CD4-positive, alpha-beta T cell treated with Interleukin-4 for 1 hour (primary cell): ENCODE measurements at regions not wholly inside any gene's neighbourhood (a gene's known extent, or its start where the extent isn't known, plus 50 kb on each side); places are given as distances from the start of the nearest gene placed in this dataset.
"Not testable (repeated sequence)": the region's sequence is repeated elsewhere in the genome, so short reads cannot be mapped to it uniquely, and the experiment has no call there.

Experiments
- DNase-seq, 2 donors: peaks; one replicate each; pipeline ENCODE4 v3.0.0-alpha.2; 2020 to 2022

DNA sequence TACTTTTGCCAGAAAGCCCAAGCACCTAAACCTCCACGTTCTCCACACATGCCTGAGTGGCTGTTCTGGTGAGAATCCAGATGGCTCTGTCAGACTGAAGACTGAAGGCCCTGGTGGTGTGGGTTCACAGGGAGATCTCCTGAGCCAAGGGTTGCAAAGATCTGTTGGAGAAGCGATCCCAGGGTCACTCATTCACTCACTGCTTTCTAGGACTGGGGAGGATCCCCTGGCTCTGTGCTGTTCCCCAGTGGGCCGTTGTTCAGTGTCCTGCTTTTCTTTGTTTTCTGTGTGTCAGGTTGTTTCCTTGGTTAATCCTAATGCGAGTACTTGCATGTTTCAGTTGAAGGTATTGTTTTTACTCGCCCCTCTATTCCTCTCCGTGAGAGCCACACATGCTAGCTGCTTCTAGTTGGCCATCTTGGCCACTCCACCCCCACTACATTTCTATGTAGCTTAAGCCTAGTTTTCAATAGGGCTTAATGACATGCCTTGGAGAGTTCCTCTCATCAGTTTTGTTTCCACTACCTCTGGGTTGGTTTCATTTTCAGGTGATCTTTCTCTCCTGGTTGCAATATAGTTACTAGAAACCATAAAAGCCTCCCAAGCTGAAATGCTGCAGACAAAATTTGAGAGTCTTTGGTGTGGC, 144.5 kb upstream of the SLC38A2 start:
- peak in 1 of 2 donors; percentile 5 for DNase-seq

GRCh38 chr12:46516238-46516932, 143.8 kb upstream of the SLC38A2 start:
- DNase-seq = no peak

- no peak for DNase-seq
These were observed 143.3 kb upstream of the SLC38A2 start for GRCh38 chr12:46515829-46516228.

DNA sequence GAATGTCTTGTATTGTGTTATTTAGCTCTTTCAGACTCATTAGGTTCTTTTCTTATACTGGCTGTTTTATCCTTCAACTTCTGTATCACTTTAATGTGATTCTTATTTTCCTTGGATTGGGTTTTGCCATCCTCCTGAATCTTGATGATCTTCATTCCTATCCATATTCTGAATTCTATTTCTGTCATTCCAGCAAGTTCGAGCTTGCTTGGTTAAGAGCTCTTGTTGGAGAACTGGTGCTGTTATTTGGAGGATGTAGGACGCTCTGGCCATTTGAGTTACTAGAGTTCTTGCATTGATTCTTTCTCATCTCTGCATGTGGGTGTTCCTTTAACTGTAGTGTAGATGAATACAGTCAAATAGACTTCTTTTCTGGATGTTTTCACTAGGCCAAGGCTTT, 142.3 kb upstream of the SLC38A2 start:
- no peak for DNase-seq

DNA sequence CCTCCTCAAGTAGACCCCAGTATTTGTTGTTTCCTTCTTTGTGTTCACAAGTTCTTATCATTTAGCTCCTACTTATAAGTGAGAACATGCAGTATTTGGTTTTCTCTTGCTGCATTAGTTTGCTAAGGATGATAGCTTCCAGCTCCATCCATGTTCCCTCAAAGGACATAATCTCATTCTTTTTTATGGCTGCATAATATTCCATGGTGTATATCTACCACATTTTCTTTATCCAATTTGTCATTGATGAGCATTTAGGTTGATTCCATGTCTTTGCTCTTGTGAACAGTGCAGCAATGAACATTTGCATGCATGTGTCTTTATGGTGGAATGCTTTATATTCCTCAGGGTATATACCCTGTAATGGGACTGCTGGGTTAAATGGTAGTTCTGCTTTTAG, 137.7 kb upstream of the SLC38A2 start:
- not testable (repeated sequence) for DNase-seq

DNA sequence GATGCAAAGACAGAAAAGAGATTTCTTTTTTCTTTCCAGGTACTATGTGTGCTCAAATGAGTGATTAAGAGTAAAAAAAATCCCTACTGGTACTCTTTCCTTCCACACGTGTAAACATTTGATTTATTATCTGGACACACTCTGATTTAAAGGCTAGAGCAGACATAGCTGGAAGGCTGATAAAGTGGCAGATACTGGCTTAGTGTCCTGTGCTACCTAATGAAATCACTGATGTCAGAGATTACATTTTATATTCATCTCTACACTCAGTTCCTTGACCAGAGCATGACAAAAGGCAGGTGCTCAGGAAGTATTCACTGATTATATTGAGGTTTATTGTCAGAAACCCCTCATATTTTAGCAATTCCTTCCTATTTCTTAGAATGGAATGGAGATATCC, 136.6 kb upstream of the SLC38A2 start:
- no peak for DNase-seq

DNA sequence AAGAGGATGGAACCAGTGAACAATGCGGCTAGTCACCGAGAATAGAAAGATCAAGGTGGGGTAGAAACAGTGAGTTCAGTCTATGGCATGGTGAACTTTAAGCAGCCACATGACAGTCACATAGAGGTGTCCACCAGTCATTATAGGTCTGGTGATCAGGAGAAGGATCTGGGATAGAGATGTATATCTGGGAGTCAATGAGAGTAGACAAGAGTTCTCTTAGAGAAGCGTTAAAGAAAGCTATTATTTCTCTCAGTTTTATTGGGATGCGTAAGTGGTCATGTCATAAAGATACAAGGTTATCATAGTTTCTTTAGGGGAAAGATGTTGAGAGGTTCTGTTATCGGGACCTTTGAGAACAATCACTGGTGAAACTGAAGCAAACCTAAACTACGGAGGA, 136.1 kb upstream of the SLC38A2 start:
- DNase-seq = no peak

- no peak for DNase-seq
These were observed 135.2 kb upstream of the SLC38A2 start for GRCh38 chr12:46507766-46508165.

DNA sequence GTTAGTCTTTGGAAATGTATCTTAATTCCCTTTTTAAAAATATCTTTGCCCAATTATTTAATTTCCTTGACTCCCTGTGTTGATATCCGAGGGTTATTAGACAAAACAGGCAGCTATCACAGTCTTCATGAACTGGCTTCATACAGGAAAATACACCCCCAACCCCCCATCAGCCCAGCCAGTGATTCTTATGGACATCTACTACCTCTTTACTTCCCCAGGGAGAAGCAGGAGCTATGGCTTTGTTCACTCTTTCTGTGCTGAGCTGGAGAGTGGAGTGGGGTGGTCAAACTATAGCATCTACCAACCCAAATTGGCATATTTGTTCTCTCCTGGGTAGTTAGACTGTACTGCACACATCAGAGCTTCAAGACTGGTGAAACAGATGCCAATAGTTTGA, 134.4 kb upstream of the SLC38A2 start:
- no peak for DNase-seq

GRCh38 chr12:46506198-46506597, 133.6 kb upstream of the SLC38A2 start:
- no peak for DNase-seq

DNA sequence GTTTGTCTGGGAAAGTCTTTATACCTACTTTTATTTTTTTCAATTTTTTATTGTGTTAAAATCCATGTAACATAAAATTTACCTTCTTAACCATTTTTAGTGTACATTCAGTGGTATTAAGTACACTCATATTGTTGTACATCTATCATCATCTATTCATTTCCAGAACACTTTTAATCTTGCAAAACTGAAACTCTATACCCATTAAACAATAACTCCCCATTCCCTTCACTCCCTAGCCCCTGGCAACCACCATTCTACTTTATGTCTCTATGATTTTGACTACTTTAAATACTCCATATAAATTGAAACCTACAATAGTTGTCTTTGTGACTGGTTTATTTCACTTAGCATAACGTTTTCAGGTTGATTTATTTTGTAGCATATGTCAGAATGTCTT, 131.9 kb upstream of the SLC38A2 start:
- DNase-seq = no peak

- no peak for DNase-seq
These were observed 131.1 kb upstream of the SLC38A2 start for GRCh38 chr12:46503637-46504175.

DNA sequence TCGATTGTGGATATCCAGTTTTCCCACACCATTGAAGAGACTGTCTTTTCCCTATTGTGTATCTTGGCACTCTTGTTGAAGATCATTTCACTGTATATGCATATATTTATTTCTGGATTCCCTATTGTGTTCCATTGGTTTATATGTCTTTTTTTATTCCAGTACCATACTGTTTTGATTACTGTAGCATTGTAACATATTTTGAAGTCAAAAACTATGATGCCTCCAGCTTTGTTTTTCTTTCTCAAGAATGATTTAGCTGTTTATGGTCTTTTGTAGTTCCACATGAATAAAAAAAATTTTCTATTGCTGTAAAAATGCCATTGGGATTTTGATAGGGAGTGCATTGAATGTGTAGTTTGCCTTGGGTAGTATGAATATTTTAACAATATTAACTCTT, 128.1 kb upstream of the SLC38A2 start:
- DNase-seq = no peak

DNA sequence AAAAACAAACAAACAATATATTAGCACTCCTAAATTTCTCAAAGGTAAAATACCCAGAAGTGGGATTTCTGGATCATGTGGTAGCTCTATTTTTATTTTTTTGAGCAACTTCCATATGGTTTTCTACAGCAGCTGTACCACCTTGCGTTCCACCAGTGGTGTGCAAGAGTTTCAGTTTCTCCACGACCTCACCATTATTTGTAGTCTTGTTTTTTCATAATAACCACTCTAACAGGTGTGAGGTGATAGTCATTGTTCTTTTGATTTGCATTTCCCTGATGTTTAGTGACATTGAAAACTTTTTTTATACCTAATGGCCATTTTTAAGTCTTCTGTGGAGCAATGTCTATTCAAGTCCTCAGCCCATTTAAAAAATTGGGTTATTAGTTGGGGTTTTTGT, 127.3 kb upstream of the SLC38A2 start:
- DNase-seq = no peak

- DNase-seq = no peak
These were observed 126.7 kb upstream of the SLC38A2 start for GRCh38 chr12:46499226-46499625.

GRCh38 chr12:46497739-46498138, 125.2 kb upstream of the SLC38A2 start:
- DNase-seq = no peak

DNA sequence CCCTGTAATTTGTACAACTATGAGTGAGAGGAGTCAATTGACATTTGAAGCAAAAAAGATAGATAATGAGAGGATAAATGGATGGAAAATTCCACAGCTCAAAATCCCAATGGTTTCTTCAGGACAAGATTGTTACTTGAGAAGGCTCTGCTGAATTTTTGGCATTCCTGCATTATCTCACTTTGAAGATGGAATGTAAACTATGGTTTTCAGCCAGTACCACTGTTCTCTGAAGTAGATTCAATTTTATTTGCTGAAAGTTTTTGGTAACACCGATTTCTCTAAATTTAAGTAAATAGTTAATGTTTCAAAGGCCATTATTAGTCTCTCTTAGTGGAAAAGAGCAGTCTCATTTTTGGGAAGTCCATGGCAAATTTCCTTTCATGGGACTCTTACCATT, 121.9 kb upstream of the SLC38A2 start:
- no peak for DNase-seq

GRCh38 chr12:46493834-46494181, 121.2 kb upstream of the SLC38A2 start:
- no peak for DNase-seq

- no peak for DNase-seq
These were observed 120.7 kb upstream of the SLC38A2 start for GRCh38 chr12:46493150-46493833.

DNA sequence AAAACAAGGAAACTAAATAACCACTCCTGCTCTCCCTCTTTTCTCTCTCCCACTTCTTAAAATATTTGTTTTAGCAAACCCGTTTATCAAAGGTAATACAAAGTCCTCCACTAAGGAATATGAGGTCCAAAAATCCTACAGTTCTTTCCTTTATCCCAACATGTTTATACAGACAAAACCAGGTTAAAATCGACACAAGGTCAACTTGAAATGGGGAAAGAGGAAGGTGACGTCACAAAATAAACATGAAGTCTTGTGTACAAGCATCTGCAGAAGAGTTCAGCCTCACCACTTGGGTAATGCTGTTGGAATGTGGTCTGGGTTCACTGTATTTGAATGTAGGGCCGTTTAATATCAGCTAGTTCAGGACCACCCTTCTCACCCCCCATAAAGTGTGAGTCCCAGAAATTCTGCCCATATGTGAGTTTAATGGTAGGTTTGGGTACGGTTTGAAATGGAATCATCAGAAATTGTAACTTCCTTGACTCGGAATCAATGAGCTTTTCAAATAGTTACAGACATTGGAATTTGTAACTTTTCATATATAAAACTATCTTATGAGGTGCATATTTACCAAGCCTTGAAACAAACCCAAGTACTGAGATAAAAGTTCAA, 120.0 kb upstream of the SLC38A2 start:
- DNase-seq = no peak

DNA sequence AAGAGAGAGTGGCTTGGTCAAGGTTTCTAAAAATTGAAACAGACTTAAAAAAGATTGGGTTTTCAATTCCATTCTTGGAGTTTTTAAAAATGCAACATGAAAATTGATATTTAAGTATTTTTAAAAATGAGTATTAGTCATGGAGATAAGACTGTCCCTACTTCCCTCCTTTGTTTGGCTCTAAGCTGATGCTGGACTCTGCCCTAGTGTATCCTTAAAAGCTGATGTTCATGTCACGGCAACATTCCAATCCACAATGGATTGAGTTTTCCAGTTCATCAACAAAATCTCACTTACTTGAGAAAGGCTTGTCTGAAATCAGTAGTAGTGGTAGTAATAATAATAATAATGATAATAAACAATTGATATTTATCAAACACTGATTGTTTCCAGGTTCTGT, 119.0 kb upstream of the SLC38A2 start:
- DNase-seq = no peak

- no peak for DNase-seq
These were observed 118.1 kb upstream of the SLC38A2 start for GRCh38 chr12:46490635-46491034.

- DNase-seq = no peak
These were observed 117.4 kb upstream of the SLC38A2 start for GRCh38 chr12:46489951-46490388.
